ENCODE measurements at regions not wholly inside any gene's neighbourhood (a gene's known extent, or its start where the extent isn't known, plus 50 kb on each side); places are given as distances from the start of the nearest gene placed in this dataset.

DNA sequence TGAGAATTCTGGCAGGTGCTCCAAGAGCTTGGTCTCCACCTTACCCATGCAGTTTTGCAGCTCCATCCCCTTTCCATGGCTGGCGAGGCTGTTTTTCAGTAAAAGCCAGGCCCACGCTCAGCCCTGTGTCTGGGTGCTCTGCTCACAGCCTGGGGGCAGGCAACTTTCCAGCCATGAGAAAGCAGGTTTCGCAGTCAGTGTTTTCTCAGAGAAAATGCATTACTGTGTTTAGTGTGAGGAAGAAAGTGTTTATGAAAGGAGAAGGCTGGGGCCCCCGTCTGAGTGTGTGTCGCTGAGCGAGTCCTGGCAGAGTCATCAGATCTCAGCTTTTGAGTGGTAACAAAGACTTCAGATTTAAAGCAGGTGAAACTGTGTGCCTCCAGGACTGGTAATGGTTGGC is 248.1 kb downstream of the IRX1 start:
- TF ChIP-seq EZH2phosphoT487 (IDR thresholded peaks at IDR 0.05; ENCODE audit: unreplicated experiment), result no peak
- no peak for TF ChIP-seq ZNF114 (CRISPR knock-in tag; IDR thresholded peaks at IDR 0.05)
- no peak for TF ChIP-seq CTCF (conservative IDR thresholded peaks at IDR 0.05; ENCODE audit: low read depth in 2 of 2)
- no peak for TF ChIP-seq ZNF331 (CRISPR knock-in tag; IDR thresholded peaks at IDR 0.05; ENCODE audit: low read depth)
- no peak for TF ChIP-seq CREB1 (CRISPR knock-in tag; IDR thresholded peaks at IDR 0.05; ENCODE audit: low read depth)
- TF ChIP-seq POLR2AphosphoS5 (IDR thresholded peaks at IDR 0.05; ENCODE audit: low read depth), result no peak
- no peaks in the 10 kb centered on the region for H4K20me1 ChIP-seq (replicated peaks; ENCODE audit: insufficient read depth)
- no peak overlapping the region for H3K27ac ChIP-seq (ENCODE audit: low read depth)
- H3K36me3 ChIP-seq (ENCODE audit: insufficient read depth), result no peaks in the 10 kb centered on the region
- H3K4me1 ChIP-seq (ENCODE audit: insufficient read depth), result no peaks in the 10 kb centered on the region
- H3K27me3 Mint-ChIP-seq (ENCODE audit: insufficient read depth, low read depth, poor library complexity), result peaks cover 4% of the 10 kb centered on the region
- H3K4me1 Mint-ChIP-seq, result peaks cover 8% of the 10 kb centered on the region; the same call in 2 of the 3 replicates
- H3K4me2 ChIP-seq, result no peak overlapping the region
- H3K79me2 ChIP-seq (replicated peaks; ENCODE audit: insufficient read depth), result no peaks in the 10 kb centered on the region
- H3F3A ChIP-seq (replicated peaks; ENCODE audit: low read depth), result no peaks in the 10 kb centered on the region
- H2AFZ ChIP-seq, result peak overlapping the region; percentile 94
- peak overlapping the region; percentile 64; the same call in 1 of the 2 replicates for H3K27ac Mint-ChIP-seq
- H3K9me3 Mint-ChIP-seq, result 0 out of 3 replicates have a peak, but pooled peaks cover 3% of the 10 kb centered on the region
- ATAC-seq (peak; percentile 48), DNase-seq (ENCODE audit: low spot score) (no peak)
- no peak overlapping the region for H3K4me3 Mint-ChIP-seq
- no peaks in the 10 kb centered on the region; the same call in 2 of the 3 replicates for H3K36me3 Mint-ChIP-seq (ENCODE audit: low read depth)
- peaks cover 13% of the 10 kb centered on the region for H3K9me2 ChIP-seq (ENCODE audit: insufficient read depth)
- no peaks in the 10 kb centered on the region for H3K27me3 ChIP-seq (ENCODE audit: insufficient read depth)
- H3K4me3 ChIP-seq, result no peak overlapping the region

- H3K4me1 ChIP-seq (ENCODE audit: insufficient read depth), result no peaks in the 10 kb centered on the region
- no peak overlapping the region for H3K4me3 ChIP-seq
- ATAC-seq, result no peak
- no peaks in the 10 kb centered on the region for H4K20me1 ChIP-seq (replicated peaks; ENCODE audit: insufficient read depth)
- H3K27ac ChIP-seq (ENCODE audit: low read depth), result no peak overlapping the region
- Mint-ChIP-seq H3K4me1 (peaks cover 8% of the 10 kb centered on the region; the same call in 2 of the 3 replicates), H3K27ac (no peak overlapping the region), H3K27me3 (ENCODE audit: insufficient read depth, low read depth, poor library complexity) (peaks cover 4% of the 10 kb centered on the region), H3K36me3 (ENCODE audit: low read depth) (no peaks in the 10 kb centered on the region; the same call in 2 of the 3 replicates), H3K9me3 (0 out of 3 replicates have a peak, but pooled peaks cover 3% of the 10 kb centered on the region), H3K4me3 (no peak overlapping the region)
- H3K36me3 ChIP-seq (ENCODE audit: insufficient read depth), result no peaks in the 10 kb centered on the region
- peak overlapping the region; percentile 94 for H2AFZ ChIP-seq
- H3F3A ChIP-seq (replicated peaks; ENCODE audit: low read depth), result no peaks in the 10 kb centered on the region
- H3K79me2 ChIP-seq (replicated peaks; ENCODE audit: insufficient read depth), result no peaks in the 10 kb centered on the region
- H3K9me2 ChIP-seq (ENCODE audit: insufficient read depth), result peaks cover 13% of the 10 kb centered on the region
- DNase-seq (ENCODE audit: low spot score), result no peak
- no peaks in the 10 kb centered on the region for H3K27me3 ChIP-seq (ENCODE audit: insufficient read depth)
- no peak overlapping the region for H3K4me2 ChIP-seq
- no peak for TF ChIP-seq EZH2 (IDR thresholded peaks at IDR 0.05; ENCODE audit: low read depth, unreplicated experiment)
- TF ChIP-seq POLR2AphosphoS5 (IDR thresholded peaks at IDR 0.05; ENCODE audit: low read depth), result no peak
- TF ChIP-seq NANOG (IDR thresholded peaks at IDR 0.05; ENCODE audit: borderline replicate concordance), result no peak
- TF ChIP-seq JUNB (IDR thresholded peaks at IDR 0.05; ENCODE audit: unreplicated experiment), result no peak
- TF ChIP-seq, protein P1, sequence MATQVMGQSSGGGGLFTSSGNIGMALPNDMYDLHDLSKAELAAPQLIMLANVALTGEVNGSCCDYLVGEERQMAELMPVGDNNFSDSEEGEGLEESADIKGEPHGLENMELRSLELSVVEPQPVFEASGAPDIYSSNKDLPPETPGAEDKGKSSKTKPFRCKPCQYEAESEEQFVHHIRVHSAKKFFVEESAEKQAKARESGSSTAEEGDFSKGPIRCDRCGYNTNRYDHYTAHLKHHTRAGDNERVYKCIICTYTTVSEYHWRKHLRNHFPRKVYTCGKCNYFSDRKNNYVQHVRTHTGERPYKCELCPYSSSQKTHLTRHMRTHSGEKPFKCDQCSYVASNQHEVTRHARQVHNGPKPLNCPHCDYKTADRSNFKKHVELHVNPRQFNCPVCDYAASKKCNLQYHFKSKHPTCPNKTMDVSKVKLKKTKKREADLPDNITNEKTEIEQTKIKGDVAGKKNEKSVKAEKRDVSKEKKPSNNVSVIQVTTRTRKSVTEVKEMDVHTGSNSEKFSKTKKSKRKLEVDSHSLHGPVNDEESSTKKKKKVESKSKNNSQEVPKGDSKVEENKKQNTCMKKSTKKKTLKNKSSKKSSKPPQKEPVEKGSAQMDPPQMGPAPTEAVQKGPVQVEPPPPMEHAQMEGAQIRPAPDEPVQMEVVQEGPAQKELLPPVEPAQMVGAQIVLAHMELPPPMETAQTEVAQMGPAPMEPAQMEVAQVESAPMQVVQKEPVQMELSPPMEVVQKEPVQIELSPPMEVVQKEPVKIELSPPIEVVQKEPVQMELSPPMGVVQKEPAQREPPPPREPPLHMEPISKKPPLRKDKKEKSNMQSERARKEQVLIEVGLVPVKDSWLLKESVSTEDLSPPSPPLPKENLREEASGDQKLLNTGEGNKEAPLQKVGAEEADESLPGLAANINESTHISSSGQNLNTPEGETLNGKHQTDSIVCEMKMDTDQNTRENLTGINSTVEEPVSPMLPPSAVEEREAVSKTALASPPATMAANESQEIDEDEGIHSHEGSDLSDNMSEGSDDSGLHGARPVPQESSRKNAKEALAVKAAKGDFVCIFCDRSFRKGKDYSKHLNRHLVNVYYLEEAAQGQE (IDR thresholded peaks at IDR 0.05; ENCODE audit: unreplicated experiment), result no peak
- TF ChIP-seq, protein P2, sequence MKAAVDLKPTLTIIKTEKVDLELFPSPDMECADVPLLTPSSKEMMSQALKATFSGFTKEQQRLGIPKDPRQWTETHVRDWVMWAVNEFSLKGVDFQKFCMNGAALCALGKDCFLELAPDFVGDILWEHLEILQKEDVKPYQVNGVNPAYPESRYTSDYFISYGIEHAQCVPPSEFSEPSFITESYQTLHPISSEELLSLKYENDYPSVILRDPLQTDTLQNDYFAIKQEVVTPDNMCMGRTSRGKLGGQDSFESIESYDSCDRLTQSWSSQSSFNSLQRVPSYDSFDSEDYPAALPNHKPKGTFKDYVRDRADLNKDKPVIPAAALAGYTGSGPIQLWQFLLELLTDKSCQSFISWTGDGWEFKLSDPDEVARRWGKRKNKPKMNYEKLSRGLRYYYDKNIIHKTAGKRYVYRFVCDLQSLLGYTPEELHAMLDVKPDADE (IDR thresholded peaks at IDR 0.05), result no peak
- TF ChIP-seq CTCF (conservative IDR thresholded peaks at IDR 0.05; ENCODE audit: low read depth in 2 of 2), result no peak
- no peak for TF ChIP-seq EZH2phosphoT487 (IDR thresholded peaks at IDR 0.05; ENCODE audit: unreplicated experiment)
- TF ChIP-seq CREB1 (CRISPR knock-in tag; IDR thresholded peaks at IDR 0.05; ENCODE audit: low read depth), result no peak
- TF ChIP-seq ZNF331 (CRISPR knock-in tag; IDR thresholded peaks at IDR 0.05; ENCODE audit: low read depth), result no peak
These were observed 248.6 kb downstream of the IRX1 start for GRCh38 chr5:3844266-3844665.

Data from GM23338 (cell line).